HG03439 (cell line): ENCODE measurements at regions not wholly inside any gene's neighbourhood (a gene's known extent, or its start where the extent isn't known, plus 50 kb on each side); places are given as distances from the start of the nearest gene placed in this dataset.
"Not testable (repeated sequence)": the region's sequence is repeated elsewhere in the genome, so short reads cannot be mapped to it uniquely, and the experiment has no call there.

Experiments
- ATAC-seq: cut with Tn5 transposase; IDR thresholded peaks from one replicate; pipeline ENCODE4 v1.9.1; 2021; ENCODE audit warnings: mild to moderate bottlenecking, moderate library complexity; ENCODE audit not compliant: unreplicated experiment

- no peak for ATAC-seq
Measured at GRCh38 chr12:127035011-127035879, 1231.7 kb upstream of the TMEM132C start.

GRCh38 chr12:127038152-127038551 lies 1228.8 kb upstream of the TMEM132C start:
- no peak for ATAC-seq

GRCh38 chr12:127038761-127039160 lies 1228.2 kb upstream of the TMEM132C start:
- no peak for ATAC-seq

- ATAC-seq: peak; percentile 81
Measured at GRCh38 chr12:127041985-127042625, 1224.9 kb upstream of the TMEM132C start.

- ATAC-seq: no peak
Measured at GRCh38 chr12:127043731-127044130, 1223.2 kb upstream of the TMEM132C start.

- no peak for ATAC-seq
Measured at GRCh38 chr12:127044836-127045235, 1222.1 kb upstream of the TMEM132C start.

GRCh38 chr12:127046467-127046866 lies 1220.5 kb upstream of the TMEM132C start:
- ATAC-seq: no peak

GRCh38 chr12:127048057-127048456 lies 1218.9 kb upstream of the TMEM132C start:
- no peak for ATAC-seq

- not testable (repeated sequence) for ATAC-seq
Measured at GRCh38 chr12:127048525-127048924, 1218.4 kb upstream of the TMEM132C start.

- ATAC-seq: no peak
Measured at GRCh38 chr12:127051139-127051538, 1215.8 kb upstream of the TMEM132C start.

- ATAC-seq: no peak
Measured at GRCh38 chr12:127052511-127053232, 1214.3 kb upstream of the TMEM132C start.

- ATAC-seq: no peak
Measured at GRCh38 chr12:127054531-127054930, 1212.4 kb upstream of the TMEM132C start.

- ATAC-seq: no peak
Measured at GRCh38 chr12:127060310-127060847, 1206.6 kb upstream of the TMEM132C start.

- ATAC-seq: no peak
Measured at GRCh38 chr12:127060933-127061332, 1206.0 kb upstream of the TMEM132C start.

GRCh38 chr12:127063339-127064072 lies 1203.5 kb upstream of the TMEM132C start:
- no peak for ATAC-seq

GRCh38 chr12:127064207-127064606 lies 1202.8 kb upstream of the TMEM132C start:
- no peak for ATAC-seq

- ATAC-seq: no peak
Measured at GRCh38 chr12:127065595-127065994, 1201.4 kb upstream of the TMEM132C start.

GRCh38 chr12:127070515-127071157 lies 1196.3 kb upstream of the TMEM132C start:
- no peak for ATAC-seq

GRCh38 chr12:127074161-127074560 lies 1192.8 kb upstream of the TMEM132C start:
- ATAC-seq: no peak

GRCh38 chr12:127075981-127076380 lies 1191.0 kb upstream of the TMEM132C start:
- ATAC-seq: no peak
